H1 (cell line): ENCODE measurements at regions not wholly inside any gene's neighbourhood (a gene's known extent, or its start where the extent isn't known, plus 50 kb on each side); places are given as distances from the start of the nearest gene placed in this dataset.

Source experiments
- CTCF ChIA-PET: fragments of 300-600 bp; sonication (Branson Sonifier 250); formaldehyde crosslinking; loops from one replicate; lab custom pipeline; 2021; ENCODE audit not compliant: partially characterized antibody; lab: Charles Lee
- POLR2A ChIA-PET: fragments of 300-600 bp; sonication (Branson Sonifier 250); formaldehyde crosslinking; loops from one replicate; lab custom pipeline; 2021; ENCODE audit warnings: inconsistent platforms; ENCODE audit not compliant: partially characterized antibody; lab: Charles Lee
- DNase-seq, 2 experiments: peaks; one replicate each; pipeline versions ENCODE4 v3.0.0 to v3.0.0-alpha.2; 2010 to 2022; ENCODE audit warnings: low spot score in 2 of 2, low read depth in 1 of 2, mixed read lengths in 1 of 2
- FAIRE-seq: peaks from 2 replicates; lab custom pipeline; 2011; peaks lifted over from hg19 to GRCh38; lab: Jason Lieb, UNC
- H2AFZ ChIP-seq: 2 replicates; pipeline ENCODE4 v1.8.1; 2012; ENCODE audit warnings: low read length, inconsistent platforms
- H2AK5ac ChIP-seq: 2 replicates; pipeline ENCODE4 v1.6.1; 2013; ENCODE audit warnings: low read depth, low read length
- H2BK120ac ChIP-seq: replicated peaks from 2 replicates; pipeline ENCODE3; 2013; ENCODE audit warnings: low read depth, low read length, inconsistent platforms
- H2BK12ac ChIP-seq: 2 replicates; pipeline ENCODE4 v1.6.1; 2013; ENCODE audit warnings: low read depth, low read length
- H2BK15ac ChIP-seq: 2 replicates; pipeline ENCODE4 v1.6.1; 2013; ENCODE audit warnings: low read length
- H2BK20ac ChIP-seq: 2 replicates; pipeline ENCODE4 v1.6.1; 2013; ENCODE audit warnings: low read length
- H2BK5ac ChIP-seq: 2 replicates; pipeline ENCODE4 v1.6.1; 2013; ENCODE audit warnings: low read depth, low read length
- H3K14ac ChIP-seq: 2 replicates; pipeline ENCODE4 v1.6.1; 2013; ENCODE audit warnings: inconsistent platforms; ENCODE audit not compliant: insufficient read length
- H3K18ac ChIP-seq: 2 replicates; pipeline ENCODE4 v1.6.1; 2013; ENCODE audit warnings: low read length; ENCODE audit errors: extremely low read depth
- H3K23ac ChIP-seq: 2 replicates; pipeline ENCODE4 v1.6.1; 2013; ENCODE audit warnings: inconsistent platforms; ENCODE audit not compliant: insufficient read length
- H3K23me2 ChIP-seq: 2 replicates; pipeline ENCODE4 v1.6.1; 2013; ENCODE audit warnings: low read depth, low read length
- H3K27ac ChIP-seq: 2 replicates; pipeline ENCODE4 v1.6.1; 2011; ENCODE audit warnings: low read depth, low read length, inconsistent platforms
- H3K27me3 ChIP-seq, 4 experiments: replicated peaks in 1 of 4; 1 replicate in 1 of 4; 2 replicates in 3 of 4; pipeline versions ENCODE4 v1.6.1 to v1.8.1; 2011 to 2013; ENCODE audit warnings: low read length in 3 of 4, mild to moderate bottlenecking in 3 of 4, inconsistent platforms in 2 of 4, mixed read lengths in 2 of 4, moderate library complexity in 1 of 4; ENCODE audit not compliant: control insufficient read depth in 3 of 4, insufficient read depth in 3 of 4; ENCODE audit errors: extremely low read depth in 1 of 4
- H3K36me3 ChIP-seq, 4 experiments: 2 replicates each; pipeline versions ENCODE4 v1.6.1 to v1.8.1; 2011 to 2013; ENCODE audit warnings: mild to moderate bottlenecking in 4 of 4, low read length in 3 of 4, moderate library complexity in 2 of 4, control low read depth in 1 of 4, inconsistent platforms in 1 of 4; ENCODE audit not compliant: insufficient read depth in 4 of 4, control insufficient read depth in 2 of 4
- H3K4ac ChIP-seq: replicated peaks from 2 replicates; pipeline ENCODE3; 2013; ENCODE audit warnings: low read length, low read depth, mixed read lengths, inconsistent platforms; ENCODE audit not compliant: insufficient read length
- H3K4me1 ChIP-seq, 4 experiments: replicated peaks in 1 of 4; 1 replicate in 1 of 4; 2 replicates in 3 of 4; pipeline versions ENCODE4 v1.6.1 to v1.8.1; 2011 to 2013; ENCODE audit warnings: low read length in 3 of 4, inconsistent platforms in 2 of 4, mixed read lengths in 1 of 4; ENCODE audit not compliant: insufficient read depth in 4 of 4, control insufficient read depth in 3 of 4
- H3K4me2 ChIP-seq, 2 experiments: 2 replicates each; pipeline versions ENCODE4 v1.6.1 to v1.8.1; 2011 to 2013; ENCODE audit warnings: low read depth in 2 of 2, low read length in 2 of 2, control low read depth in 1 of 2, inconsistent platforms in 1 of 2, mild to moderate bottlenecking in 1 of 2; ENCODE audit not compliant: insufficient read depth in 1 of 2
- H3K4me3 ChIP-seq, 4 experiments: fragments of 200-600, 300-600 bp in 1 of 4; sonication (generic), shearing (Covaris generic), sonication (Bioruptor Twin) in 1 of 4; 2 replicates each; pipeline versions ENCODE4 v1.5.1 to v1.8.1; 2011 to 2016; ENCODE audit warnings: low read length in 4 of 4, low read depth in 3 of 4, control low read depth in 2 of 4, inconsistent platforms in 2 of 4, mild to moderate bottlenecking in 2 of 4, mixed read lengths in 1 of 4, moderate library complexity in 1 of 4; ENCODE audit not compliant: insufficient read depth in 2 of 4; ENCODE audit errors: extremely low read depth in 1 of 4
- H3K56ac ChIP-seq: replicated peaks from 2 replicates; pipeline ENCODE3; 2013; ENCODE audit warnings: low read depth, mild to moderate bottlenecking, mixed read lengths, low read length, inconsistent platforms; ENCODE audit not compliant: insufficient read length
- H3K79me1 ChIP-seq: 2 replicates; pipeline ENCODE4 v1.6.1; 2013; ENCODE audit warnings: low read depth, low read length, control low read depth
- H3K79me2 ChIP-seq, 2 experiments: 2 replicates each; pipeline versions ENCODE4 v1.6.1 to v1.8.1; 2012 to 2013; ENCODE audit warnings: low read length in 2 of 2, mild to moderate bottlenecking in 2 of 2, inconsistent platforms in 1 of 2; ENCODE audit not compliant: insufficient read depth in 2 of 2, control insufficient read depth in 1 of 2
- H3K9ac ChIP-seq, 4 experiments: replicated peaks in 1 of 4; 1 replicate in 1 of 4; 2 replicates in 3 of 4; pipeline versions ENCODE4 v1.6.1 to v1.8.1; 2011 to 2013; ENCODE audit warnings: low read depth in 3 of 4, low read length in 3 of 4, control low read depth in 2 of 4, mild to moderate bottlenecking in 2 of 4, moderate library complexity in 2 of 4, inconsistent platforms in 1 of 4; ENCODE audit errors: extremely low read depth in 1 of 4
- H3K9me3 ChIP-seq, 2 experiments: 2 replicates each; pipeline versions ENCODE4 v1.6.1 to v1.8.1; 2012 to 2013; ENCODE audit warnings: mild to moderate bottlenecking in 2 of 2, moderate library complexity in 2 of 2, control low read depth in 1 of 2, inconsistent platforms in 1 of 2, low read depth in 1 of 2, low read length in 1 of 2, mixed read lengths in 1 of 2; ENCODE audit not compliant: insufficient read depth in 2 of 2
- H4K20me1 ChIP-seq, 2 experiments: replicated peaks in 1 of 2; 2 replicates each; pipeline versions ENCODE3 to v1.8.1; 2011 to 2013; ENCODE audit warnings: inconsistent platforms in 2 of 2, low read length in 2 of 2, mild to moderate bottlenecking in 1 of 2; ENCODE audit not compliant: insufficient read depth in 2 of 2, control insufficient read depth in 1 of 2
- H4K5ac ChIP-seq: 2 replicates; pipeline ENCODE4 v1.6.1; 2013; ENCODE audit warnings: low read length, low read depth, mixed read lengths, inconsistent platforms; ENCODE audit not compliant: insufficient read length
- H4K8ac ChIP-seq: 2 replicates; pipeline ENCODE4 v1.8.0; 2013; ENCODE audit warnings: mild to moderate bottlenecking, moderate library complexity, low read length, inconsistent platforms; ENCODE audit not compliant: insufficient read depth; ENCODE audit errors: extremely low read depth
- H4K91ac ChIP-seq: replicated peaks from 2 replicates; pipeline ENCODE3; 2013; ENCODE audit warnings: low read length, mixed read lengths, inconsistent platforms; ENCODE audit not compliant: insufficient read length
- BACH1 ChIP-seq: IDR thresholded peaks from 2 replicates; pipeline ENCODE4 v1.6.1; 2012; ENCODE audit warnings: low read length, improper control_type of control experiment
- BRCA1 ChIP-seq: IDR thresholded peaks from 2 replicates; pipeline ENCODE4 v1.6.1; 2012; ENCODE audit warnings: low read depth, low read length, improper control_type of control experiment
- CBX5 ChIP-seq: fragments of 300-800, 300-1000 bp; sonication (generic); IDR thresholded peaks from 2 replicates; pipeline ENCODE4 v1.7.1; 2016; ENCODE audit warnings: antibody characterized with exemption, low read length, low read depth
- EP300 ChIP-seq, 2 experiments: IDR thresholded peaks; 1 replicate in 1 of 2; 2 replicates in 1 of 2; pipeline ENCODE4 v1.6.1; 2011 to 2012; ENCODE audit warnings: low read depth in 2 of 2, low read length in 2 of 2, mild to moderate bottlenecking in 2 of 2, borderline replicate concordance in 1 of 2, inconsistent platforms in 1 of 2, moderate library complexity in 1 of 2
- FOSL1 ChIP-seq: IDR thresholded peaks from 2 replicates; pipeline ENCODE4 v1.6.1; 2011; ENCODE audit warnings: mild to moderate bottlenecking, low read depth, low read length, moderate library complexity; ENCODE audit not compliant: insufficient read depth
- GTF2F1 ChIP-seq: IDR thresholded peaks from 2 replicates; pipeline ENCODE4 v1.6.1; 2012; ENCODE audit warnings: low read depth, low read length, improper control_type of control experiment, borderline replicate concordance
- KDM5A ChIP-seq: fragments of 200-600 bp; IDR thresholded peaks from 2 replicates; pipeline ENCODE4 v1.7.1; 2012; ENCODE audit warnings: mild to moderate bottlenecking, low read length, inconsistent platforms, mixed read lengths
- RAD21 ChIP-seq, 2 experiments: IDR thresholded peaks in 1 of 2; conservative IDR thresholded peaks in 1 of 2; 2 replicates each; pipeline ENCODE4 v1.6.1; 2011; ENCODE audit warnings: low read depth in 2 of 2, low read length in 2 of 2, improper control_type of control experiment in 1 of 2, inconsistent platforms in 1 of 2, mild to moderate bottlenecking in 1 of 2, moderate library complexity in 1 of 2
- SIX5 ChIP-seq: IDR thresholded peaks from 2 replicates; pipeline ENCODE4 v1.6.1; 2011; ENCODE audit warnings: mild to moderate bottlenecking, low read depth, low read length
- SP2 ChIP-seq: IDR thresholded peaks from 2 replicates; pipeline ENCODE4 v1.6.1; 2012; ENCODE audit warnings: mild to moderate bottlenecking, low read length, inconsistent platforms
- SP4 ChIP-seq: IDR thresholded peaks from 2 replicates; pipeline ENCODE4 v1.6.1; 2012; ENCODE audit warnings: low read length, inconsistent platforms
- SRF ChIP-seq: IDR thresholded peaks from 2 replicates; pipeline ENCODE4 v1.6.1; 2011; ENCODE audit warnings: mild to moderate bottlenecking, low read depth, low read length, moderate library complexity
- WGBS, 2 experiments: shearing (Covaris generic) in 1 of 2; methylation state at CpG; one replicate each; pipeline versions ENCODE4 v1.1.6 to v1.1.7; 2013 to 2015; ENCODE audit warnings: low lambda C conversion rate in 2 of 2, mixed read lengths in 2 of 2, inconsistent platforms in 1 of 2, low coverage in 1 of 2, missing lambda C conversion rate in 1 of 2; ENCODE audit not compliant: insufficient replicate concordance in 2 of 2, insufficient coverage in 1 of 2, insufficient read length in 1 of 2; ENCODE audit errors: extremely low coverage in 1 of 2, missing lambda C conversion rate in 1 of 2; 5-methylcytosine and 5-hydroxymethylcytosine counted together

GRCh38 chr13:90311929-90312328 is 1035.6 kb upstream of the MIR17HG start:
- CTCF ChIA-PET, result interaction anchor here (0.7 kb wide), 1 partner anchor 18 kb away, joined by 3 read pairs; no protein-coding TSS in a partner anchor
- no peak overlapping the region for H3K4me3 ChIP-seq
- peaks cover 4% of the 10 kb centered on the region; the same call in 1 of the 2 replicates for H3K23me2 ChIP-seq
- no peak overlapping the region for H2BK12ac ChIP-seq
- H2BK120ac ChIP-seq, result no peak overlapping the region
- no peak overlapping the region for H2AK5ac ChIP-seq
- 88 to 100% methylated on average over 1 to 7 of the region's 7 CpGs for WGBS, 2 experiments
- H2BK20ac ChIP-seq, result no peak overlapping the region
- no peak overlapping the region for H2BK5ac ChIP-seq
- no peak overlapping the region for H3K56ac ChIP-seq
- H3K14ac ChIP-seq, result no peak overlapping the region
- H4K91ac ChIP-seq, result no peak overlapping the region
- H4K20me1 ChIP-seq, result peaks cover 0 to 3% of the 10 kb centered on the region in 2 experiments
- no peak overlapping the region for H3K9ac ChIP-seq
- H2BK15ac ChIP-seq, result no peak overlapping the region
- no peaks in the 10 kb centered on the region for H3K27me3 ChIP-seq
- no peak for FAIRE-seq
- H3K27ac ChIP-seq, result no peak overlapping the region
- no peak overlapping the region for H4K8ac ChIP-seq
- no peaks in the 10 kb centered on the region for H3K79me1 ChIP-seq
- no peaks in the 10 kb centered on the region for H3K9me3 ChIP-seq
- no peak overlapping the region for H2AFZ ChIP-seq
- H3K4ac ChIP-seq, result no peak overlapping the region
- no peak overlapping the region for H3K18ac ChIP-seq
- no peaks in the 10 kb centered on the region for H3K36me3 ChIP-seq
- no peak for TF ChIP-seq EP300 (IDR thresholded peaks at IDR 0.05; ENCODE audit: borderline replicate concordance in 1 of 2, low read depth in 2 of 2, low read length in 2 of 2)
- TF ChIP-seq GTF2F1, result no peak
- no peak for TF ChIP-seq SP4
- TF ChIP-seq CBX5, result no peak
- no peak for TF ChIP-seq RAD21 (IDR thresholded peaks at IDR 0.05 in 1 of 2, conservative IDR thresholded peaks at IDR 0.05 in 1 of 2; ENCODE audit: low read depth in 2 of 2, low read length in 2 of 2)
- TF ChIP-seq KDM5A, result no peak
- no peak for TF ChIP-seq SRF
- no peak for TF ChIP-seq SIX5
- TF ChIP-seq BRCA1, result no peak
- TF ChIP-seq FOSL1, result no peak
- TF ChIP-seq BACH1, result no peak
- TF ChIP-seq SP2, result no peak
- no peak overlapping the region for H3K23ac ChIP-seq
- POLR2A ChIA-PET, result no interaction called here
- no peak overlapping the region for H3K4me2 ChIP-seq
- no peak for DNase-seq
- no peak overlapping the region for H4K5ac ChIP-seq
- no peaks in the 10 kb centered on the region for H3K79me2 ChIP-seq
- no peaks in the 10 kb centered on the region for H3K4me1 ChIP-seq
